ENCODE measurements at regions not wholly inside any gene's neighbourhood (a gene's known extent, or its start where the extent isn't known, plus 50 kb on each side); places are given as distances from the start of the nearest gene placed in this dataset.

GRCh38 chr9:20044686-20045085 lies 255.8 kb upstream of the SLC24A2 start:
- no peak overlapping the region for H3K4me3 ChIP-seq (ENCODE audit: insufficient read depth, low read depth, low read length)
- ATAC-seq (ENCODE audit: low read depth) (no peak; the same call in 1 of the 2 replicates), DNase-seq (peak; percentile 2)
- H3K4me2 ChIP-seq (ENCODE audit: low read depth, low read length) = no peak overlapping the region
- no peak overlapping the region for H3K27ac ChIP-seq (ENCODE audit: insufficient read depth, low read length)
- H2AFZ ChIP-seq (replicated peaks; ENCODE audit: low read length, poor library complexity) = no peak overlapping the region
- H3K9me3 ChIP-seq (ENCODE audit: control insufficient read depth, insufficient read depth, low read length) = no peaks in the 10 kb centered on the region
- H3K9ac ChIP-seq (ENCODE audit: low read depth, low read length) = no peak overlapping the region
- H3K18ac ChIP-seq (ENCODE audit: low read depth, low read length) = no peak overlapping the region
- ChIA-PET POLR2A (ENCODE audit: unreplicated experiment) (no interaction called here), CTCF (interaction anchor here (0.7 kb wide), 1 partner anchor 12 kb away, joined by 3 read pairs; no protein-coding TSS in a partner anchor)
- no peaks in the 10 kb centered on the region for H3K79me1 ChIP-seq (ENCODE audit: low read depth in 1 of 2, low read length in 2 of 2)
- no peak overlapping the region for H4K91ac ChIP-seq (ENCODE audit: insufficient read depth, low read depth, low read length)
- no peak overlapping the region for H2BK20ac ChIP-seq (ENCODE audit: low read depth, low read length)
- no peak overlapping the region for H2BK15ac ChIP-seq (ENCODE audit: low read depth, low read length)
- no TSS peak for BruUV-seq (replicated peaks)
- H3K56ac ChIP-seq (ENCODE audit: extremely low read depth, insufficient read depth, low read length) = no peak overlapping the region
- no peak overlapping the region for H2AK9ac ChIP-seq (replicated peaks; ENCODE audit: low read depth, low read length, poor library complexity)
- H4K20me1 ChIP-seq (ENCODE audit: insufficient read depth, low read length) = no peaks in the 10 kb centered on the region
- H3K36me3 ChIP-seq (ENCODE audit: control insufficient read depth, insufficient read depth, low read length) = no peaks in the 10 kb centered on the region
- intact Hi-C loops (cut with micrococcal nuclease) (no loop called here), in situ Hi-C loops (cut with MboI; ENCODE audit: low sequenced_read_pairs) (no loop called here), dilution Hi-C loops (cut with HindIII; ENCODE audit: low sequenced_read_pairs, unreplicated experiment) (no loop called here)
- H2BK120ac ChIP-seq (ENCODE audit: low read depth, low read length) = no peak overlapping the region
- no peak overlapping the region for H2BK5ac ChIP-seq (ENCODE audit: low read depth, low read length, poor library complexity, severe bottlenecking)
- H4K8ac ChIP-seq (ENCODE audit: low read depth in 2 of 2, low read length in 2 of 2) = no peak overlapping the region
- H2AK5ac ChIP-seq (ENCODE audit: low read depth, low read length) = no peak overlapping the region
- H3K4me1 ChIP-seq (ENCODE audit: control insufficient read depth, insufficient read depth, low read length) = no peaks in the 10 kb centered on the region
- peaks cover 8% of the 10 kb centered on the region; the same call in 1 of the 2 replicates for H3K27me3 ChIP-seq (ENCODE audit: control insufficient read depth, insufficient read depth, low read length)
- H3K9me1 ChIP-seq (ENCODE audit: insufficient read depth, low read length) = no peaks in the 10 kb centered on the region
- no peak overlapping the region for H3K23ac ChIP-seq (ENCODE audit: low read depth, low read length)
- no peak for TF ChIP-seq SMC3 (IDR thresholded peaks at IDR 0.05; ENCODE audit: low read depth, low read length)
- H4K5ac ChIP-seq (ENCODE audit: low read depth, low read length) = no peak overlapping the region
- no peak overlapping the region for H3K4ac ChIP-seq (ENCODE audit: low read depth, low read length)
- H3K14ac ChIP-seq (replicated peaks; ENCODE audit: low read depth, low read length) = no peak overlapping the region
